ENCODE measurements at regions not wholly inside any gene's neighbourhood (a gene's known extent, or its start where the extent isn't known, plus 50 kb on each side); places are given as distances from the start of the nearest gene placed in this dataset.

DNA sequence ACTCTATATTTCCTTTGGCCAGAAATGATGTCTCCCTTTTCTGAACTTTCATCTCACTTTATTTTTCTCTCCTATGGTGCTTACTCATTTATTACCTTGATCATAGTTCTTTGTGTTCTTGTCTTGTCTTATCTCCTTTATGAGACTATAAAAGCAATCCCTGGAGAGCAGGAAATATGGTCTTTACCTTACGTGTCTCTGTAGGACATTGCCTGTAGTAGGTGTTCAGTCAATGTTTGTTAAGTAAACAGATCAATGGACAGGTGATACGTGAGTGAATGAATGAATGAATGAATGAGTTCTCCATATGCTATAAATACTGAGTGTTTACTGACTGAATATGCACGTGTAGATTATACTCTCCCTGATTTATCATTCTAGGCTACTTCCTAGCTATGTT is 193.7 kb upstream of the HMGA2 start:
- no peak for DNase-seq (ENCODE audit: low spot score)

DNA sequence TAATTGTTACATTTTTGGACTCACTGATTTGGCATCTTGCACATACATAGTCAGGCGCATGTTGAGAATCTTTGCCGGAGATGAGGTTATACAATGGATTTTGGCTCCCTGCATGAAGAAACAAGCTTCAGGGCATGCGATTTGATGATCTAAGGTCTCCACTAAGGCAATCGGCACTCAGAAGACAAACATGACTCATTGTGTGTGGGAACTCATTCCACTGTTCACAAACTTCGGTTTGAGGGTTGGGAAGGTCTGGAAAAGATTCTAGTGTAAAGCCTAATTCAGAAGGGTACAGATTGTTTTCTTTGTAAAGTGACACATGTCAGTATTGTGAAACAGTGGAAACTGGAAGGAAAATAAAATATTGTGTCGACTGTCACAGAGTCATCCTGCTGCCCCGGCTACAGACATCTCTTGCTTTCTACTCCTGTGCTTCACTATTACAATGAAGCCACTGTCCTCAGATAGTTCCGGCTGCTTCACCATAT is 192.6 kb upstream of the HMGA2 start:
- peak; percentile 77 for DNase-seq (ENCODE audit: low spot score)

DNA sequence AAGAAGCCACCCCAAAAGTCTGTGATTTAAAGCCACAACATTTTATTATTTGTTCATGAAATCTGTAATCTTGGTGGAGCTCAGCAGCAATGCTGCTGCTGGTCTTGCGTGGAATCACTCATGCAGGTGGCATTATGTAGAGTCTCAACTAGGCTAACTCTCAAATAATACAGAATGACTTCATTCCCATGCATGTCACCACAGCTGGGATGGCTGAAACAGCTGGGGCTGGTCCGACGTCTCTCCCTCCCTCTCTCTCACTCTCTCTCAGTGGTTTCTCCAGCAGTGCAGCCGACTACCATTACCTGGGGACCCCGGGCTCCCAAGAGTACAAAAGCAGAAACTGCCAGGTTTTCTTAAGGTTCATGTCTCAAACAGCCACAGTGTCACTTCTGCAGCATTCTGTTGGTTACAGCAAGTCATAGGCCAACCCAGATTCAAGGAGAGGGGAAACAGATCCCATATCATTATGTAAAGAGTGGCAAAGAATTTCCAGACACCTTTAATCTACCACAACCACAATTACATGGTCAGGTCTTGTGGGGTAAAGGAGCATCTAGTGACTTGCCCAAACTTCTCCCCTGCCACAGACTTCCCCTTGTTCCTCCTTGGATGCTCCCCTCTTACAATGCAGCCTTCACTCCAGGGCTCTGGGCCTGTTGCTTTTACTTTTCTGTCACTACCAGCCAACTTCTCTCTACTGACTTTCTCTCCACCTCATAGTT is 192.0 kb upstream of the HMGA2 start:
- no peak for DNase-seq (ENCODE audit: low spot score)

DNA sequence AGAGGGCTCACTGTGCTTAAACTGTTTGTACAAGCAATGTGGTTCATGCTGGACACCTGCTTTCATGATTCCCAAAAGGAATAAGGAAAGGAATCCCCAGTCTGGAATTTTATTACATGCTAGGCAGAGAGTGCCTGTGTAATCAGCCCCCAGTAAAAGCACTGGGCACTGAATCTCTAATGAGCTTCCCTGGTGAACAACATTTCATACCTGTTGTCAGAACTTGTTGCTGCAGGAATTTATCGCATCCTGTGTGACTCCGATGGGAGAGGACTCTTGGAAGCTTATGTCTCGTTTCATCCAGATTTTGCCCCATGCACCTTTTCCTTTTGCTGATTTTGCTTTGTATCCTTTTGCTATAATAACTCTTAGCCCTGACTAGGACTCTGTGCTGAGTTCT is 190.2 kb upstream of the HMGA2 start:
- DNase-seq (ENCODE audit: low spot score), result no peak

DNA sequence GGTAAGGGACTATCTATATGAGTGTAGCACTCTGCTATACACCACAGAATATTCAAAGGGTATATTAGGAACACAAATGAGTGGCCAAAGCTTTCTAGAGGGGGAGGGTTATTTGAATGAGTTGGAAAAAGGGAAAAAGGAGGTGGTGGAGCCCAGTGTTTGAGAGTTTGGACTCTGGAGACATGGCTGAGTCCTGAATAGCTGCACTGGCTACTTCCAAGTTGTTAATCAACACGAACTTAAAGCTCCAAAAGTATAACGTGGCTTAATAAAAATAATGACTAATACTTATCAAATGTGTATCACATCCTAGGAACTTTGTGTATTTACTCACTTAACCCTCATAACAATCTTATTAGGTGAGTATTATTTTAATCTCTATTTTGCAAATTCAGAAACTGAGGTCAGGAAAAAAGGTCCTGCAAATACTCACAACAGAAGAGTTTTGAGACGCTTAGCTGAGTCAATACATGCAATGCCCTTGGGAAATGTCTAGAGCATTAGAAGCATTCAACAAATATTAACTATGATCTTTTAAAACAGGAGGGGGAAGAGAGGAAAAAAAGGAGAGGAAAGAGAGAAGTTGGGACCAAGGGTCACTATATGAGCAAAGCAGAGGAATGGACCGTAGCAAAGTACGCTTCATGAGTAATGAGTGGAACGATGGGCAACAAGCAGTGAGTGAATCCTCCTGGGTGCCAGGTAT is 189.5 kb upstream of the HMGA2 start:
- no peak for DNase-seq (ENCODE audit: low spot score)

DNA sequence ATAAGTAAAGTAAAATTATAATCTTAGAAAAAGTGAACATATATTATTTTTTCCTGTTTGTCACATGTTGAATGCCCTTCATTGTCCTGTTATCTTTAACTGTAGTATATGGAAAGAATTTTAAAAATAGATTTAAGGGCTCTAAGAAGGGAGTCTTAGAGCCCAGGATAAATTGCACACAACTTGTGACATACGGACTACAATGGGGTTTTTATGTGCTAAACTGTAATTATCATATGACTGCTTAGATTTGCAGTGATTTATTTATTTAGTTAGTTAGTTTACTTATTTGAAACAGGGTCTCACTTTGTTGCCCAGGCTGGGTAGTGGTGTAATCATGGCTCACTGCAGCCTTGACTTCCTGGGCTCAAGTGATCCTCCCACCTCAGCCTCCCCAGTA is 187.8 kb upstream of the HMGA2 start:
- no peak for DNase-seq (ENCODE audit: low spot score)

DNA sequence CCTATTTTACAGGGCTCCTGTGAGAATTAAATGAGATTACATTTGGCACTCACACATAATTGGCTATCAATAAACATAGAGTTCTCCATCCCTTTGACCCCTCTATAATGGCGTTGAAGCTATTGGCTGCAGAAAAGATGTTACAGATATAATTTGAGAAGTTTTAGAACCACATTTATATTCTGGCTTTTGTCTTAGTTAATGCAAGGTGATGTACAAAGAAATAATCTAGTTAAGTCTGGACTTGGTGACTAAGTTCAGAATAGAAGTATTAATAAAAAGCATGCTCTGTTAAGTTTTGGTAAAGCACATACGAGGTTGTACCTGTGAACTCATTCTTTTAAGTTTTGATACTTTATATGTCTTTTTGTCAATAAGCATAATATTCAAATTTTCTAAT is 187.1 kb upstream of the HMGA2 start:
- DNase-seq (ENCODE audit: low spot score), result no peak

DNA sequence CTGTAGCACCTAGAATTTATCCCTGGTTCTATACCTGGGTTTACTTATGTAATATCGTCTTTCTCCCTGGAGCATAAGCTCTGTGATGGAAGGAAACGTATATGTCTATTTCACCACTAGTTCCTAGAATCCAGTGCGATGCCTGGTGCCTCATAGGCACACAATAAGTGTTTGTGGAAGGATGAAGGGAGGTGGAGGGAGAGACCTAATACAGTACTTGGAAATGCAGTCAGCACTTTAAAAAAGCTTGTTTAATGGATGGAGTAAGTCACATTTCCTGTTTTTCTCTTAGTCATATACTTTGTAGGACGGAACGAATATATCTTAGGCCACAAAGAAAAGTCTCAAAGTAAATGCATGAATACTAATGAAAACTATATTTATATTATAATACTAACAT is 186.5 kb upstream of the HMGA2 start:
- no peak for DNase-seq (ENCODE audit: low spot score)

DNA sequence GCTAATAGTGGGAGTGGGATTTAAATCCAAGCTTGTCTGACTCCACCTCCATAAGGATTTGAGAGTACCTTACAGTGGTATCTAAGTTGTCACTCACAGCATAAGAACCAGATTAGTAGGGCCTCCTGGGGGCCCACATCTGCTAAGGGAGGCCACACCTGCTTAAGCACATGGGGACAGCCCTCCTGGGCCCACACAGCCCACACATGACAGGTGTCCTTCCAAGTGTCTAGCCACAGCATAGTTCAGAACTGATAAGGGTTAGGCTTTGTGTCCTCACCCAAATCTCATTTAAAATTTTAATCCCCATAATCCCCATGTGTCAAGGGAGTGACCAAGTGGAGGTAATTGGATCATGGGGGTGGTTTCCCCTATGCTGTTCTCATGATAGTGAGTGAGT is 186.0 kb upstream of the HMGA2 start:
- DNase-seq (ENCODE audit: low spot score), result no peak

DNA sequence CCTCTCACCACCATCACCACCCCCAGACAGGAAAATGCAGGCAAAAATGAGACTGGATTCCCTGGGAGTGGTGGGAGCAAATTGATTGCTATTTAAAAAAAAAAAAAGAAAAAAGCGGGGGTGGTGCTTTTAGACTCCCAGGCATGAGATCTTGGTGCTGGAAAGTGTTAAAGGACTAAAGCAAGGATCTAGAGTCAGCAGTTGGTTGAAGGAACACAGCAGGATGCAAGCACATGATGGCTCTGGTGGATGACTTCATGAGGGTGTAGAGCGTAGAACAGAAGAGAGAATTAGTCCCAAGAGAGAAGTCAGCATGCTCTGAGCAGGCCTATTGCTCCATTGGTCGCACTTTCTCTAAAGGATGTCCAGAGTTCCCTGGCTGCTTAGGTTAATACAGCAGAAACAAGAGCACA is 183.8 kb upstream of the HMGA2 start:
- DNase-seq (ENCODE audit: low spot score), result no peak

DNA sequence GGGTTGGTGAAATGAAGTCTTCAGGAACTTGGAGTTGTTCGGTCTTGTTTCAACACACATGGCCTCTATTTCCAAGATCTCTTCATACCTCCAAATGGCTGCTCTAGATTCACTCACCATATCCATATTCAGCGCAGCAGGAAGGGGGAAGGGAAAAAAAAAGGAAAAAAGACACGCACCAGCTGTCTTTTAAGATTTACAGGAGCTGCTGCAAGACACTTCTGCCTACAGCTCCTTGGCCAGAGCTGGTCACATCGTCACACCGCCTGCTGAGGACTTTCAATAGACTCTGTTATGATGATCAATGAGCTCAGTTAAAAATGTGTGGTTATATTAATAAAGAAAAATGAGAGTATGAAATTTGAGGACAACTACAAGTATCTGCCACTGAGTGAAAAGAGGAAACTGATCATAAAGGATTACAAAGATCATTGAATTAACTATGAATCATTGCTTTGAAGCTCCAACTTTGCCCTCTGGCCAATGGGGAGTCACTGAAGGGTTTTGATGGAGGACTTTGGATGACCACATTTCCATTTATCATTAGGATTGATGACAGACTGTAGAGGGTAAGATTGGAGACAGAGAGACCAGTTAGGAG is 182.1 kb upstream of the HMGA2 start:
- no peak for DNase-seq (ENCODE audit: low spot score)

DNA sequence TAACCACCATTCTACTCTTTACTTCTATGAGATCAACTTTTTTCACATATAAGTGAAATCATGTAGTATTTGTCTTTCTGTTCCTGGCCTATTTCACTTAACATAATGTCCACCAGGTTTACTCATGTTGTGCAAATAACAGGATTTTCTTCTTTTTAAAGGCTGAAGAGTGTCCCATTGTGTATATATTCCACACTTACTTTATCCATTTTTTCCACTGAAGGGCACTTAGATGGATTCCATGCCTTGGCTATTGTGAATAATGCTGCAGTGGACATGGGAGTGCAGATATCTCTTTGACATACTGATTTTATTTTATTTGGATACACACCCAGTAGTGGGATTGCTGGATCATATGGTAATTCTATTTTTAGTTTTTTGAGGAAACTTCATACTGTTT is 181.1 kb upstream of the HMGA2 start:
- DNase-seq (ENCODE audit: low spot score), result no peak

DNA sequence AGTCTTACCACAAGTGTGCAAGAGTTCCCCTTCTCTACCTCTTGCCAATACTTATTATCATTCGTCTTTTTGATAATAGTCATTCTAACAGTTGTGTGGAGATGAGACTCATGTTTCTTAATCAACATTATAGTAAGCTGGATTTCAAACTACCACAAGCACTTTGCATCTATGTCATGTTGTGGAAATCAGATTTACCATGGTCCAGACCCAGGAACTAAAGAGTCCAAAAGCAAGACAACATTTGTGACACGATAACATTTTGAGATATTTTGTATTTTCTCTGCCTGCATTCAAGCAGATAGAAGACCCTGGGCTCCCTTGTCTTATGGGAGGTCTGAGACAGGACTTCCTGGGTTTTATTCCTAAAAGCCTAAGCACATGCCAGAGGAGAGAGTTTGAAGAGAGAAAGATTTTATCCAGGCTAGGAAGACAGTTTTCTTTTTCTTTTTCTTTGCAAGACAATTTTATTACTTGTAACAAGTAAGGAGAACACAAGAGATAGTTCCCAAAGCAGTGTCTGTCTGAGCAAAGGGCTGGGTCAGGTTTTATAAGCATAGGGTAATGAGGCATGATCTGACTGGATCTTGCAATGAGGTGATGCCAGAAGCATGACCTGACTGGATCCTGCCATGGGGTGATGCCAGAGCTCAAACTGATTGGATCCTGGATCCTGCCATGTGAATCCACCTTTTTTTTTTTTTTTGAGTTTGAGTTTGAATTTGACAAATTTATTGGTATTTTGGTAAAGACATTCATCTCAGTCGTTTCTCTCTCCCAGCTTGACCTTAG is 180.5 kb upstream of the HMGA2 start:
- DNase-seq (ENCODE audit: low spot score), result no peak

DNA sequence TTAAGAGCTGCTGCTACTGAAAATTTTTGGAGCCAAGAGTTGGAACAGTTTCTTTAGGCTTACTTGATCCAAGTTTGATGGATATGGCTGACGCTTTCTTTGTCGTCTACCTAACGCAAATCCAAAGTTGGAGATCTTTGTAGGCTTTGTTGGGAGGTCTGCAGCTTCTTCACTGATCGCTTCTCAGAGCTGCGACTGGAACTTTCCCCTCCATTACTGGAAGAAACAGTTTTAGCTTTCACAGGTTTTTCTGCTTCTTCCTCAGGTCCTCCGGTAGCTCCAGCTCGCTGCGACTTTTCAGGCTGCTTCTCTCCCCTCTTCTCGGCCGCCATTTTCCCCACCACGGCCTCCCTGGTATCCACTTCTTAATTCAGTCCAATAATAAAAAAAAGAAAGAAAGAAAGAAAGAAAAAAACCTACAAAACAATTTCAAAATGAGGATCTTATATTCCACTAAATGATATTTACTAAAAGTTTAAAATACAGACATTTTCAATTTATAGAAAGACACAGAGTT is 178.1 kb upstream of the HMGA2 start:
- no peak for DNase-seq (ENCODE audit: low spot score)

DNA sequence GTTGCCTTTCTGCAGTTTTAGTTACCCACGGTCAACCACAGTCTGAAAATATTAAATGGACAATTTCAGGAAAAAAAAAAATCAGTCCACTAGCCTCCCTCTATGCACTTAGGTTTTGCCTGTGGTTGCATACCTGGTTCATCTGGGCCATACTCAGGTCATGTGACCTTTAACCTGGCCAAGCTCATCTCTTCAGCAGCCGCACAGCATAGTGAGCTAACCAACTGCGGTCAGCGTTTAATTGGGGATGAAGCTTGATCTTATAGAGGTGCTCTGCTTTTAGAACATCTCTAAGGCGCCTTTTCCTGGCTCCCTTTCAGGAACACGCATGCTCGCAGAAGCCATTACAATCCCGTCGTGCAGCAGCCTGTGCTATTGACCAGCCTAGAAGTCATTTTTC is 177.2 kb upstream of the HMGA2 start:
- DNase-seq (ENCODE audit: low spot score), result no peak

DNA sequence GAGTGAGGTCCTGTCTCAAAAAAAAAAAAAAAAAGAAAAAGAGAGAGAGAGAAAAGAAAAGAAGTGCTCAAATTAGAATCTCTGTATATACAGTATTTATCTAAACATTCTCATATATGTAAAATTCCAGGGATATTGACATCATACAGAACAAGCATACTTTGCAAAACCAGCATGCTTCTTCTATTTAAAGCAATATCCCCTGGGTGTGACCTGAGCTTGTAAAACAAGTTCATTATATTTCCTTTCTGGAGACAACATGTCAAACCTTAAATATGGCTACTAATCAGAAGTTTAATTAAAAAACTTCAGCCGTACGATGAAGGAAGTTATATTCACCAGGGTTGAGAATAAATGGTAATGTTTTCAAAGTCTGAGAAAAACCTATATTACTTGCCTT is 175.8 kb upstream of the HMGA2 start:
- no peak for DNase-seq (ENCODE audit: low spot score)

DNA sequence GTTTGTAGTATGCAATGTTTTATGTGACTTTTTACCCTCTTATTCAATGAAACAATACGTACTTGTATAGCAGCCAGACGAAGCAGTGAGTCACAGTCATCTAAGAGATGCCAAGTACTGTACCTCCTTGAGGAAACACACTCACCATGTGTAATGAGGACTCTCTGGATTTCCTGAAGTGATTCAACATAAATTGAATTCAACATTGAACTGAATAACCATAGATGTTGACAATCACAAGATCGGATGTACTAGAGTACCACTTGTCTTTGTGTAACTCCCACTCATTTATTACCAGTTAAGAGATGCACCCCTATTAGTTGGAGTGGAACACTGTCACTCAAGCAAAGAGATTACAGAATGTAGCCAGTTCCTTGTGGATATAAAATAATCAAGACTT is 175.2 kb upstream of the HMGA2 start:
- DNase-seq (ENCODE audit: low spot score), result peak; percentile 69

DNA sequence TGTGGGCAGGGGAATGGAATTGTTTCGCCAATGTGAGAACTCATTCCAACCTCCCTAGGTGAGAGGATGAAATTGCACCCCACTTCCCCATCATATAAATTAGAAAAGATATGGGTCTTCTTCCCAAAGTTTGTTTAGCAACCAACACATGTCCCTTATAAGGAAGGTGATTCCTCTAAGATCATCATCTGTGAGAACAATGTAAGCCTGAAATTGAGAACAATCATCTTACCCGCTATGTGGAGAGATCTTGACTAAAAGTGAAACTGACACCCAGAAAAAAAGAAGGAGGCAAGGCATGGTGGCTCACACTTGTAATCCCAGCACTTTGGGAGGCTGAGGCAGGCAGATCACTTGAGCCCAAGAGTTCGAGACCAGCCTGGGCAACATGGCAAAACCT is 173.2 kb upstream of the HMGA2 start:
- DNase-seq (ENCODE audit: low spot score), result no peak

DNA sequence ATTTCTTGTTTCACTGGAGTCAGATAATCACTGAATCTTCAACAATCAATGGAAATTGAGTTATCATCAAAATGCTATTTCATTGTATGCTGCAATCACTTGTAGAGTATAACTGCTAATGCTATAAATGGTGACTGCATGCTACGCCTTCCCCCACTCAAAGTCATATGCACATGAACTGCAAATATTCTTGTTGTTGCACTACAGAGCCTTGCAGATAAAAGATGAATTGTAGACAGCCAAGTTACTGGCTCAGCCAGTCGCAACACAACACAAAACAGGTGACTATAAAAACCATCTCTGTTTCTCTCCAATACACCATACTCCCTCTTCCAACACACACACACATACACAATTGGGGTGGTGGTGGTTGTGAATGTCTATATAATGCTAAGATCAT is 171.0 kb upstream of the HMGA2 start:
- no peak for DNase-seq (ENCODE audit: low spot score)

DNA sequence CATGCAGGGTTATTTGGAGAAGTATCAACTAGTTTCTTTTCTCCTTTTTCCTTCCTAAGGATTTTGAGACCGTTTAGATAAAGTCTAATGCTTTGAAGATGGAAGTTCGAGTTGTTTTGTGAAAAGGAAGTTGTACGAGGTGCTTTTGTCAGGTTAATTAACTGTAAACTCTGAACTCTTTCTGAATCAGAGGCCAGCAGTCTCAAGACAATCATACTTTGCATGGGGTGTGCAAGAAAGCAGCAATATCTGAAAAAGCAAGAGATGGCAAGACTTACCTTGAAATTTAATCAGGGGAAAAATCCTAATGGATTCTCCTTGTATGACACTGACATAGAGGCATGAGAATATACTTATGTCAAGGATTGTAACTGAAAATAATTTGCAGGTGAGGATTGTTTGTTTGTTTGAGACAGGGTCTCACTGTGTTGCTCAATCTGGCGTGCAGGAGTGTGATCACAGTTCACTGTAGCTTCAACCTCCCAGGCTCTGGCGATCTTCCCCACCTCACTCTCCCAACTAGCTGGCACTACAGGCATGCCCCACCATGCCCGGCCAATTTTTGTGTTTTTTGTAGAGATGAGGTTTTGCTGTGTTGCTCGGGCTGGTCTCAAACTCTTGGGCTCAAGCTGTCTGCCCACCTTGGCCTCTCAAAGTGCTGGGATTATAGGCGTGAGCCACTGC is 170.2 kb upstream of the HMGA2 start:
- DNase-seq (ENCODE audit: low spot score), result no peak

DNA sequence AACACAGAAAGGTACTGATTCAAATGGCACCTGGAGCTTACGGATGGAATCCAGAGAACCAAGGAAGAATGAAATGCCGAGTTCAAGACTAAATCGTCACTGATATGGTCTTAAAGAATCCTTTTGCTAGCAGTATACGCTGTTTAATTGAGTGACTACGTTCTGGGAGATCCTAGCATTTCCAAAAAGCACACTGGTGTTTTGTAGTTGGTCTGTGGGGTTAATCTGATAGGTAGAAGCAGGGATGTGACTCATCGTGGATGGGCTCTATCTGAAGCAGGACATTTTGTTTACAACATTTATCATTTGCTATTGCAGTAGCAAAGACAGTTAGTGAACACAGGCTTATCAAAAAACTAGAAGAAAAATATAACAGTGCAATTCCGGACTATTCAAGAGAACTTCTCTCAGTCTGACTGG is 169.2 kb upstream of the HMGA2 start:
- no peak for DNase-seq (ENCODE audit: low spot score)

All from AG08396 (cell line).